OCI-LY3 (cell line): ENCODE measurements at regions not wholly inside any gene's neighbourhood (a gene's known extent, or its start where the extent isn't known, plus 50 kb on each side); places are given as distances from the start of the nearest gene placed in this dataset.

ENCODE experiments used
- CTCF ChIP-seq: fragments of 200-600, 300-600 bp; sonication (generic); IDR thresholded peaks from 2 replicates; pipeline ENCODE4 v1.5.1; 2014; ENCODE audit warnings: antibody characterized with exemption, low read length, low read depth
- EZH2phosphoT487 ChIP-seq: fragments of 200-600 bp; shearing (Covaris generic); IDR thresholded peaks from 2 replicates; pipeline ENCODE4 v1.6.1; 2018; ENCODE audit warnings: antibody characterized with exemption, mixed run types, low read depth

GRCh38 chr2:239532859-239533258, 132.0 kb upstream of the HDAC4 start:
- TF ChIP-seq CTCF (no peak), EZH2phosphoT487 (no peak)
